GM12872 (cell line): ENCODE measurements at regions not wholly inside any gene's neighbourhood (a gene's known extent, or its start where the extent isn't known, plus 50 kb on each side); places are given as distances from the start of the nearest gene placed in this dataset.

Experiments
- TF ChIP-seq, protein P1 (sequence below): IDR thresholded peaks from 3 replicates; pipeline ENCODE4 v1.5.1; 2011; ENCODE audit warnings: low read depth, mild to moderate bottlenecking, low read length, moderate library complexity; ENCODE audit not compliant: insufficient read depth

GRCh38 chr5:3878267-3878666, 282.6 kb downstream of the IRX1 start:
- TF ChIP-seq, protein P1, sequence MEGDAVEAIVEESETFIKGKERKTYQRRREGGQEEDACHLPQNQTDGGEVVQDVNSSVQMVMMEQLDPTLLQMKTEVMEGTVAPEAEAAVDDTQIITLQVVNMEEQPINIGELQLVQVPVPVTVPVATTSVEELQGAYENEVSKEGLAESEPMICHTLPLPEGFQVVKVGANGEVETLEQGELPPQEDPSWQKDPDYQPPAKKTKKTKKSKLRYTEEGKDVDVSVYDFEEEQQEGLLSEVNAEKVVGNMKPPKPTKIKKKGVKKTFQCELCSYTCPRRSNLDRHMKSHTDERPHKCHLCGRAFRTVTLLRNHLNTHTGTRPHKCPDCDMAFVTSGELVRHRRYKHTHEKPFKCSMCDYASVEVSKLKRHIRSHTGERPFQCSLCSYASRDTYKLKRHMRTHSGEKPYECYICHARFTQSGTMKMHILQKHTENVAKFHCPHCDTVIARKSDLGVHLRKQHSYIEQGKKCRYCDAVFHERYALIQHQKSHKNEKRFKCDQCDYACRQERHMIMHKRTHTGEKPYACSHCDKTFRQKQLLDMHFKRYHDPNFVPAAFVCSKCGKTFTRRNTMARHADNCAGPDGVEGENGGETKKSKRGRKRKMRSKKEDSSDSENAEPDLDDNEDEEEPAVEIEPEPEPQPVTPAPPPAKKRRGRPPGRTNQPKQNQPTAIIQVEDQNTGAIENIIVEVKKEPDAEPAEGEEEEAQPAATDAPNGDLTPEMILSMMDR, result no peak

GRCh38 chr5:3883040-3883439, 287.4 kb downstream of the IRX1 start:
- TF ChIP-seq, protein P1, result no peak

DNA sequence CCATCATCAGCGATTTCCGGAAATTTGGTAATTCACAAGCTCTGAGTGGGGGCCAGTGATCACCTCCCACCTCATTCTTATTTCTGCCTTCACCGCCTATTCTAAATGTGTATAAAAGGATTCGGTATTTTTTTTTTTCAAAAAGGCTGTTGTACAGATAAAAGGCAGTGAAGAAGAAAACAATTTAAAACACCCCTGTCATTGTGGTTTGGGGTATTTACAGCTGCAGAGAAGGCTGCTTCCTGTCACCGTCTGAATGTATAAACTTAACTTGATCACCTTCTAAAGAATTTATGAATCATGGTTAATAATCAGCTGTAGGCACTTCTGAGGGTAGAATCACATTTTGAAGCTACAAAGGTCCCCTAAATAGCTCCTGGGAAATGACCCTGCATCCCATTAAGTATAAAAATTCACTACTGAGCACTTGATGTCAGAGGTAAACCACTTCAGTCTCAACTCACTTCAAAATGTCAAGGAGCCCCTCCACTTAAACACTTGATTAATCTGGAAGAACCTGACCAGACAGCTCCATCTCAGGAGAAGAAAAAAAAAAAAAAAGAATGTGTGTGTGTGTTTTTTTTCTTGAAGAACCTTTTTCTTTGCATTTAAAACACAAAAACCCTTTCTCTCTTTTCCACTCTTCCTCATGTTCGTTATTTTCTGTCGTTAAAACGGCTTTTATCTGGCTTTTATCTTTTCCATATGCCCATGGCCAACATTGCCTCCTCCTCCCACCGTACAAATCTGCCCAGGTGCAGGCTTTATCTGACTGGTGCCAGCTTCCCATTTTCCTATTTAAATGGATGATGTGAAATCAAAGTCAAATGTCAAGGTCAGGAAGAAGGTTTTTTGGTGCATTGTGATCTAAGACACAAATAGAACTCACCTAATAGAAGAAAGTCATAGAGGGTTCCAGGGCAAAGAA, 291.2 kb downstream of the IRX1 start:
- TF ChIP-seq, protein P1, result no peak

DNA sequence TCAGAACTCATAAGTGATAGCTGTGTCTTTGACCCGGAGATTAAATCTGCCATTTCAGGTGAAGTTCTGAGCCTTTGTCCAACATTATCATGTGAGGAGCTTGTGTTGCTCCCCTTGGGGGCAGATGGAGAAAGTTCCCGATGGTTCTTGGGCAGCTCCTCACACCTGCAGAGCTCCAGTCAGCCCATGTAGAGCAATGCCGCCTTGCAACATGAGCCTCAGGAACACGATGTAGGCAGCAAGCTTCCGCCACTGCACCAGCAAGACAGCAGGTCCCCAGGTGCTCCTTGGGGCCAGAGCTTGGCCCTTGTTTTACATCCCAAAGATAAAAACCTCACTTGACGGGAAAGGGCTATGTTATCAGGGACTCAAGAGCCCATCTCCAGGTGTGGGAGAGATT, 292.7 kb downstream of the IRX1 start:
- TF ChIP-seq, protein P1, result no peak

DNA sequence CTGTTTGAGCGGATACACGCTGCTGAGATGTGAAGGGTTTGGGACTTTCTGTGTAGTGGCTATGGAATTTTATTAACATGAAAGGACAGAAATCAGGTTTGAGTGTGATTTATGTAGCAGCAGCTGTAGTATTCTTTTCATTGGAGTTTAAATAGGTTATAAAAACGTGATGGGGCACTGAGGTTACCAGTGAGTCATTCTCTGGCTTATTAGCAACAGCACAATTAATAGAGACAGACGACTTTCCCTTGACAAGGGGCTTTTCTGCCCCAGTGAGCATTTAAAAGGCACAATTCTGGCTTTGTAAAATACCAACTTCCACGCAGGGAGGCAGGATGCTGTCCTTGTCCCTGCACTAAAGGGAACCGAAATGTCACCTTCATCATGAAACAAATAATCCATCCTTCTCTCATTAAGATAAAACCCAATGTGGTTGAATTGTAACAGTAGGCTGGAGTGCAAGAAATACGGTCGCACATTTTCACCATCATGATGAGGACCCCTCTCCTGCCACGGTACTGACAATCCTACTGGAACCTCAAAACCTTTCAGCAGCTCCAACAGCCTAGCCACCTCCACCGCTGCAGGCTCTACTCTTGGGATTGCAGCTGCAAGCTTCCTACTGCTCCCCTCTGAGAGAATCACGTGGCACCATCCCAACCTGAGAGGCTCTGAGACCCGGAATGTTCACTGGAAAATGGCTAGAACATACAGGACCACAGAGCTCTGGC, 293.9 kb downstream of the IRX1 start:
- TF ChIP-seq, protein P1, result no peak

GRCh38 chr5:3891113-3891512, 295.5 kb downstream of the IRX1 start:
- TF ChIP-seq, protein P1, result no peak

GRCh38 chr5:3893527-3893926, 297.9 kb downstream of the IRX1 start:
- TF ChIP-seq, protein P1, result no peak
